ENCODE measurements at regions not wholly inside any gene's neighbourhood (a gene's known extent, or its start where the extent isn't known, plus 50 kb on each side); places are given as distances from the start of the nearest gene placed in this dataset.

DNA sequence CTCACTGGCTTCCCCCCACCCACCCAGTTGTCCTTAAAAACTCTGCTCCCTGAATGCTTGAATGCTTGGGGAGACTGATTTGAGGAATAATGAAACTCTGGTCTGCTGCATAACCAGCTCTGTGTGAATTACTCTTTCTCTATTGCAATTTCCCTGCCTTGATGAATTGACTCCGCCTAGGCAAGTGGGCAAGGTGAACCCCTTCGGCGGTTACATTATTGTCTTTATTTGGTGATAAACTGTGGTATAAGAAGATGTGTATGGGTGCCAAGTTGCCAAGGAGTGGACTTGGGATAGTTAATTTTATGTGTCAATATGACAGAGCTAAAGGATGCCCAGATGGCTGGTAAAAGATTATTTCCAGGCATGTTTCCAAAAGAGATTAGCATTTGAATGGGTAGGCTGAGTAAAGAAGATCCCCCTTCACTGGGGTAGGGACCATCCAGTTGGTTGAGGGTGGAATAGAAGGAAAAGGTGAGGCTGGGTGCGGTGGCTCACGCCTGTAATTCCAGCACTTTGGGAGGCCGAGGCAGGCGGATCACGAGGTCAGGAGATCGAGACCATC is 98.5 kb upstream of the HAAO start:
- TF ChIP-seq CTCF (conservative IDR thresholded peaks at IDR 0.05) = no peak
- TF ChIP-seq ZFX (IDR thresholded peaks at IDR 0.05) = no peak
